NCI-H460 (cell line): ENCODE measurements at regions not wholly inside any gene's neighbourhood (a gene's known extent, or its start where the extent isn't known, plus 50 kb on each side); places are given as distances from the start of the nearest gene placed in this dataset.

Source experiments
- DNase-seq: peaks from one replicate; pipeline ENCODE4 v3.0.0-alpha.2; 2016; ENCODE audit warnings: low read depth; ENCODE audit errors: extremely low read depth

DNA sequence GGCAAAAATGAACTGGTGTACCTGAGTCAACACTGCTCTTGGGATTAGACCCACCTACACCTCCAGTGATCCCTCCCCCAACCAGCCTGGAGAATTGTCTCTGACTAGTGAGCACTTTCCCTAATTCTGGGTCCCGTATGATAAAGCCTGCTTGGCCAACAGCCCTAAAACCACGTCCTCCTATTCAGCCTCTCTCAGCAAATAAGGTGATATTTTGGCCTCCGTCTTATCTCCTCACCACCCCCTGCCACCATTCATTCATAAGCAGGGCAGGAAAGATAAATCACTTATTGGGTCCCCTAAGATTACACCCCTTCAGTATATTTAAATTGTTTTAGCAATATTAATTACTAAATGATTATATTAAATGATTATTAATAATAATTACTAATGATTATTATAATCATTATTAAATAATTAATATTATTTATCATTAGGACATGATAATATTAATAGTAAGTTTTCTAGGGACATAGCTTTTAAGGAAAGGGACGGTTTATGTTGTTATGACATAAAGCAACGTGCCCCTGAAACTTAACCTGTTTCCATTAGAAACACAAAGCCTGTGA, 108.0 kb downstream of the DUSP10 start:
- no peak for DNase-seq

DNA sequence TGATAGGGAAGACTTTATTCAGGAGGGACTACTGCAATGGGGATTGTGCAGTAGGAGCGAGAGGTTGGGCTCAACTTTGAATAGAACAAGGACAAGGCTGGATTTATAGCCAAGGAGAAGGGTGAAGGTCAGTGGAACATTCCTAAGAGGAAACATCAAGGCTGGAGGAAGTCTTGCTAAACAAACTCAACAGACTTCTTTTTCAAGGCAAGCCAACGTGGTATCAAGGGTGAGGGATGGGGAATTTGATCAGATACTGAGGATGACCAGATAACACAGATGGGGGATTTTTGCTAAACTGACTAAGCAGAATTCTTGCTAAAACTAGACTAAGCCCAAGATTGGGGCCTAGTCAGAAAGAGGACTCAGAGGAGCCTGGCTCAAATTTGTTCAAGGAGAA, 107.3 kb downstream of the DUSP10 start:
- no peak for DNase-seq

DNA sequence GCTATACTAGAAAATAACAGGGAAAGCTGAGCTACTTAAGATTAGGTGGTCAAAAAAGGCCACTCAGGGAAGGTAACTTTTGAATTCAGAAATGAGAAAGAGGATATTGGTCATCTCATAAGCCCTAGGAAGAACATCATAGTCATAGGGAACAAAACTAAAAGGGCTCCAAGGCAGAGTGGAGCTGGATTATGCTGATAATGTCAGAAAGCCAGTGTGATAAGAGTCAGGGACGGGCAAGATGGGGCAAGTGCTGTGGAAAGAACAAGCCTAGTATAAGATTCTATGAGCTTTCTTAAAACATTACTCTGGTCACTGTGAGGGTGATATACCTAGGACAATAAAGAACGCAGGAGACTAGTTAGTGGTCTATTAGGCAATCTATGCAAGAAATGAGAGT, 106.6 kb downstream of the DUSP10 start:
- DNase-seq, result no peak

DNA sequence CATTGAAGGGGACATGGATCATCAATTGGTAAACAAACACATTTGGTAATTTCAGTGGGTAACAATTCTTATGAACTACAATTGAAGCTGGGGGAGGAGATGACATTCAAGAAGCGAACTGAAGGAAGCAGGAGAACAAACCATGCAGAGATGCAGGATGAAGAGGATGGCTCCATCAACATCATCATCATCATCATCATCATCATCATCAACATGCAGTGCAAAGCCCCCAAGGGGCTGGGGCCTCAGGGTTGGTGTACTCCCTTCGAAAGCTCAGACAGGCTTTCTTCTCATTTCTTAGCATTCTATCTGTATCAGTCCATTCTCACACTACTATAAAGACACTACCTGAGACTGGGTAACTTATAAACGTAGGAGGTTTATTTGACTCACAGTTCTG, 105.8 kb downstream of the DUSP10 start:
- DNase-seq, result no peak

DNA sequence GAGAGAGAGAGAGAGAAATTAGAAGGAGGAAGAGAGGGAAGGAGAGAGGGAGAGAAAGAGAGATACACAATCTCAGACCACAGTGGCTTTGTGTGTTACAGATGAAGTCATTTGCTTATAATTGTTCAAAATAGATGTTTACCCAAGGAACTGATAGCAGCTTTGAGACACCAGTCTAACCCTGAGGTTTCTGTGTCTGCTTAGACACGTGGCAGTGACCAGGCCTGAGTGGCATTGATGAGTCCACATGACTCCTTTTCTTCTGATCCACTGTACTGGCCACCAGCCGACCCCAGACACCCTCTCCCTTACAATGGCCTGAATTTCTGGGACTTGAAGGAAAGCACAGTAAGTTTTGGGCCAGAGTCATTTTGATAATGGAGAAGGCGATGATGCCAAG, 104.9 kb downstream of the DUSP10 start:
- DNase-seq, result no peak

DNA sequence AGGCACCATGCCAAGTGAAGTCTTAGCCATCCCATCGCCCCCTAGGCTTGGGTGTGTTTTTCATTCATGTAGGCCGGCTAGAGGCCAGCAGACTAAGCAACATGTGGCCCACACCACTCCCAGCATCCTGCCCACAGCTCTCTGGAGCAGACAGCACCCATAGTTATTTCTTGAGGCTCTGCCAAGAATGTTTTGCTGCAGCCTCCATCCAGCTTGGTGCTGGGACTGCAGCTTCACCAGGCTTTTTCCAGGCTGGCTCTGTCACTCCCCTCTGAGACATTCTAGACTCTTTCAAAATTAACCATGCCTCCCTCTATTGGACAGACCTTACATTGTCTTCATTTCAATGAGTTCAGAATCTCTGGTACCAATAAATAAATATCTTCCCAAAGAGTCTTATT, 104.2 kb downstream of the DUSP10 start:
- DNase-seq, result no peak

DNA sequence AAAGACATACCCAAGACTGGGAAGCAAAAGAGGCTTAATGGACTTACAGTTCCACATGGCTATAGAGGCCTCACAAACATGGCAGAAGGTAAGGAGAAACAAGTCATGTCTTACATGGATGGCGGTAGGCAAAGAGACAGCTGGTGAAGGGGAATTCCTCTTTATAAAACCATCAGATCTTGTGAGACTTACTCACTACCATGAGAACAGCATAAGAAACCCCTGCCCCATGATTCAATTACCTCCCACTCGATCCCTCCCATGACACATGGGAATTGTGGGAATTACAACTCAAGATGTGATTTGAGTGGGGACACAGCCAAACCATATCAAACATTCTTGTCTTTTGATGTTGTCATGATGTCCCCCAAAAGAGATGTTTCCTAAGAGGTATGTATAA, 103.3 kb downstream of the DUSP10 start:
- no peak for DNase-seq

DNA sequence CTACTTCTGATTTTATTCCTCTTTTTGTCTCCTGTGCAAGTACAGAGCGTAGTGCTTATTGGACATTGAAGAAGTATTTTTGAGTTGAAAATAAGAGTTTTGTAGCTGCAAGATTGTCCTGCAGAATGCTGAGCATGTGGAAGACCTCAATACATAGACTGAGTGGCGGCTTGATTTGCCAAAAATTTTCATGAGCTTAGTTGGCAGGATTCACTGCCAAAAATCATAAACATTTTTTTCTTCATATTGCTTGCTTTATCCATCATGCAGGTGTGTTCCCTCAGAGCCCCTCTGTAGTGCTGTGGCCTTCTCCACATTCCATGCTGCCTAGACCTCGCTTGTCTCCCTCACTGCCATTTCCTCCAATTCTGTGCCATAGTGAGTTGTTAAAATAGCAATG, 100.1 kb downstream of the DUSP10 start:
- no peak for DNase-seq

DNA sequence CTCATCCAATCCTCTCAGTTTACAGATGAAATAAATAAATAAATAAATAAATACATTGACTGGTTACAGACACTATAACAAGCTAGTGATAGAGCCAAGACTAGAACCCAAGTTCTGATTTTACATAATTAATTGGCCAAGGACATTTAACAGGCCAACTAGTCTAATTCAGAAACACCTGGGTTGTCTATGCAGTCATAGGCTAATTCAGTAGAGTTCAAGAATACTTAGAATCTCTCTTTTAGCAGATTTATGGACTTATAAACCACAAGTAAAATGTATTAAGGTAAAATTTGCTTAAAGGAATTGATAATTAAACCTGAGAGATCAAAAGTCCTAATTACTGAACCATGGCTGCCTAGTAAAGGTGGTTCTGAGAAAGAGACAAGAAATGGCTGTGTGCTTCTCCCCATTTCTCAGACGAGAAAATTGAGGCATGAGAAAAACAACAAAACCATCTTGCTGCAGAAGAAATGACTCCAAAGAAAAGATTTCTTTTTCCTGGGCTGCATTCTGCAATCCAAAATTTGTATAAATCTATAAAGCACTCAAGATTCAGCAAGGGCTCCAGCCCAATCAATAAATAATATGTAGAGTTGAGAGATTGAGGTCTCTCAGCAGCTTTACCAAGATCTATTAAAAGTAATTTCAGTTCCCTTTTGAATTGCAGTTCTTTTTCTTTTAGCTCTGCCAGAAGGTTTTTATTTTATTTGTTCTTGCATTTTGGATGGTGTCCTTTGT, 98.3 kb downstream of the DUSP10 start:
- DNase-seq, result no peak

DNA sequence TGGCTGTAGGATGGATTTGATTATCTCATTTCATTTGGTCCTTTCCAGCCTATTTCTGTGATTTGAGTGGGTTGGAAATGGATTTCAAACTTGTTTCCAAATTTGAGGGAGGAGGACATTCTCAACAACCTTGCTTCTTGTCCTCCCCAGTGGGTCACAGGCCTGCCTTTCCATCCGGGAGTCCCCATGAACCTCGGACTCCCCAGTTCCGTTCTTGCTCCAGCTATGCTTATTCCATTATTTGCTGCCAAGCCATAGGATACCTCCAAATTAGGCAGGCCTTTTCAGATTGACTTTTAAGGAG, 97.8 kb downstream of the DUSP10 start:
- DNase-seq, result no peak

DNA sequence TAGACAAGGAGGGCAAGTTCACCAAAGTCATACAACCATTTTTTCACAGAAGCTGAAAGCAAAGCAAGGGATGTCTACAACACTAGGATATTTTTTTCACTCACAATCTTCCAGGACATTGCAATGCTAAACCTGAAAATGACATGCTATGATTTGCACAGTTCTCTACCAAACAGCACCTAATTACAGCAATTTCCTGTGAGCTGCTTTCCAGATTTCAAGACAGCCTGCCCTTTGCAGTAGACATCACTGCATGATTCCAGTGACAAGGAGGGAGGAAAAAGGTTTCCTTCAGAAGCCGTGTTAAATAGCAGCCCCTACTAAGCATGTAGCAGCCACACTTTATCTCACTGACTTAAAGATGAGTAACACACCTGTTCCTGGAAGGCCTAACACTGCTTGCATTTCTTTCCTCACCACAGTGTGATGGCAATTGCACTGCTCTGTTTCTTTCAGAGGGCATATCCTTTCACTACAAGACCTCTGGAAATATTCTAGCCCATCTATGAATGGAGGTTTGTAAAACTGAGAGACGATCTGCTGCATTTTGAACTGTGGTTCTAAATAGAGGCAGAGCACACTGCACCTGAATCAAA, 97.1 kb downstream of the DUSP10 start:
- DNase-seq, result no peak

DNA sequence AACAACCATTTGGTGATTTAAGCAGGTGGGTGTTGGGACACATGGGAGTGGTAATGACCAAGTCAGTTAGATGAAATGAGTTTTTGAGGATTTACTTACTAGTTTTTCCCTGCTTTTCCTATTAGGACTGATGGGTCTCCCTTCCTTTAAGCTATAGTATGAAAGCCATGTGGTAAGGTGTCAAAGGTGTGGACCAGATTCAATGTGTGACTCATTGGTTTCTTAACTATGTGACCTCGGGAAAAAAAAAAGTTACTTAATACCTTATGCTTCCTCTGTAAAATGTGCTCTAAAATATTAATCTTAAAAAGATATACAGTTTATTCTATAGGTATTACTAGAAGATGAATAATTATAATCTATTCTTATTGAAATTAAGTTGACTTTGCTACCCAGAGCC, 93.7 kb downstream of the DUSP10 start:
- no peak for DNase-seq
